Peyer's patch (tissue), 4 donors: ENCODE measurements at regions not wholly inside any gene's neighbourhood (a gene's known extent, or its start where the extent isn't known, plus 50 kb on each side); places are given as distances from the start of the nearest gene placed in this dataset.
A peak's percentile ranks its signal among the peaks of the same experiment; 100 is the strongest.
"Not testable (repeated sequence)": the region's sequence is repeated elsewhere in the genome, so short reads cannot be mapped to it uniquely, and the experiment has no call there.

Experiments used
- DNase-seq, 3 donors: peaks; one replicate each; pipeline ENCODE4 v3.0.0-alpha.2; 2017 to 2019
- H3K27ac ChIP-seq, 4 donors: fragments of 200-600 bp; sonication (generic); one replicate each; pipeline ENCODE4 v1.5.1; 2016 to 2019
- H3K27me3 ChIP-seq, 2 donors: fragments of 200-600 bp; sonication (generic); one replicate each; pipeline ENCODE4 v1.5.1; 2019
- H3K36me3 ChIP-seq, 3 donors: fragments of 200-600 bp; sonication (generic); one replicate each; pipeline ENCODE4 v1.5.1; 2016 to 2019
- H3K4me1 ChIP-seq, 4 donors: fragments of 200-600 bp; sonication (generic); one replicate each; pipeline ENCODE4 v1.5.1; 2016 to 2019
- H3K4me3 ChIP-seq, 4 donors: fragments of 200-600 bp; sonication (generic); 1 replicate in 3 of 4; 2 replicates in 1 of 4; pipeline ENCODE4 v1.5.1; 2016 to 2019; ENCODE audit warnings: mild to moderate bottlenecking in 1 of 4
- H3K9me3 ChIP-seq, 4 donors: fragments of 200-600 bp; sonication (generic); one replicate each; pipeline ENCODE4 v1.5.1; 2016 to 2019; ENCODE audit warnings: mild to moderate bottlenecking in 1 of 4
- POLR2A ChIP-seq, 2 donors: fragments of 450-650 bp; IDR thresholded peaks; one replicate each; pipeline ENCODE4 v1.5.1; 2017; ENCODE audit warnings: antibody characterized with exemption in 2 of 2, mild to moderate bottlenecking in 2 of 2, moderate library complexity in 2 of 2
- TF ChIP-seq, protein P1 (sequence below), 6 experiments: fragments of 450-650 bp in 4 of 6; fragments of 200-600 bp in 2 of 6; sonication (generic) in 1 of 6; IDR thresholded peaks; one replicate each; pipeline ENCODE4 v1.5.1; 2017 to 2019; ENCODE audit warnings: antibody characterized with exemption in 6 of 6, mild to moderate bottlenecking in 3 of 6, moderate library complexity in 1 of 6

DNA sequence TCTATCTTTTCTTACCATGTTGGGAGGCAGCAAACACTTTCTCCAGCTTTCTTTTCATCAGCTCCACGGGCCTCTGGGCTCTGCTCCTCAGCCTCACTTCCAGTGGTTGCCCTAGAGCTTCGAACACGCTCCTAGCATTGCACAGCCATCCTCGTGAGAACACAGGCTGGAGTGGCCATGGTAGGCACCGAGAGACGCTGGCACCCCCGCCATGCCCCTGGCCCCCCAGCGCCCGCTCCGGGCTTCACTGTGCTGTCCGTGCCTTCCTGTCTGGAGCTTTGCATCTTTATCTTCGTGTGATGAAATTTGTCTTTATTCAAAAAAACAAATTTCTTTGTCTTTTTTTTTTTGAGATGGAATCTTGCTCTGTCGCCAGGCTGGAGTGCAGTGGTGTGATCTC, 352.2 kb downstream of the TMEM121 start:
- no peaks in the 10 kb centered on the region for H3K9me3 ChIP-seq
- TF ChIP-seq POLR2A (IDR thresholded peaks at IDR 0.05), result no peak
- TF ChIP-seq, protein P1, sequence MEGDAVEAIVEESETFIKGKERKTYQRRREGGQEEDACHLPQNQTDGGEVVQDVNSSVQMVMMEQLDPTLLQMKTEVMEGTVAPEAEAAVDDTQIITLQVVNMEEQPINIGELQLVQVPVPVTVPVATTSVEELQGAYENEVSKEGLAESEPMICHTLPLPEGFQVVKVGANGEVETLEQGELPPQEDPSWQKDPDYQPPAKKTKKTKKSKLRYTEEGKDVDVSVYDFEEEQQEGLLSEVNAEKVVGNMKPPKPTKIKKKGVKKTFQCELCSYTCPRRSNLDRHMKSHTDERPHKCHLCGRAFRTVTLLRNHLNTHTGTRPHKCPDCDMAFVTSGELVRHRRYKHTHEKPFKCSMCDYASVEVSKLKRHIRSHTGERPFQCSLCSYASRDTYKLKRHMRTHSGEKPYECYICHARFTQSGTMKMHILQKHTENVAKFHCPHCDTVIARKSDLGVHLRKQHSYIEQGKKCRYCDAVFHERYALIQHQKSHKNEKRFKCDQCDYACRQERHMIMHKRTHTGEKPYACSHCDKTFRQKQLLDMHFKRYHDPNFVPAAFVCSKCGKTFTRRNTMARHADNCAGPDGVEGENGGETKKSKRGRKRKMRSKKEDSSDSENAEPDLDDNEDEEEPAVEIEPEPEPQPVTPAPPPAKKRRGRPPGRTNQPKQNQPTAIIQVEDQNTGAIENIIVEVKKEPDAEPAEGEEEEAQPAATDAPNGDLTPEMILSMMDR (IDR thresholded peaks at IDR 0.05), result no peak
- no peaks in the 10 kb centered on the region for H3K4me1 ChIP-seq
- no peak overlapping the region for H3K27ac ChIP-seq
- DNase-seq, result peak in 1 of 3 donors; percentile 17
- no peaks in the 10 kb centered on the region for H3K36me3 ChIP-seq
- H3K4me3 ChIP-seq, result no peak overlapping the region
- no peaks in the 10 kb centered on the region for H3K27me3 ChIP-seq

DNA sequence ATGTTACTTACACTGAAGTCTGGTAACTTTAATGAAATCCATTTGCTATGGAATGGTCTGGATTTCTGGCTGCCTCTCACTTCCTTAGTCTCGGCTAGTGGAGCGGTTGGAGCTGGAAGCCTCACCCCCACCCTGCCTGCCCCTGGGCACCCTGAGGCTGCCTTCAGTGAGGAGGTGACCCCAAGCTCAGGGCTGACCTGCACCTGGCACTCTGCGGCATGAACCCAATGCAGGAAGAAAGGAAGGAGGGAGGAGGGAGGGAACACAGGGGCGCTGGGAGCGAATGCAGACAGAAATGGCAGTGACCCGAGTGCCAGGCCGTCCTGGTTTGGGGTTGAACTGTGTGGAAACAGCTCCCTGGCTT, 353.1 kb downstream of the TMEM121 start:
- Histone ChIP-seq H3K9me3 (no peaks in the 10 kb centered on the region), H3K4me3 (no peak overlapping the region), H3K27ac (no peak overlapping the region), H3K4me1 (no peaks in the 10 kb centered on the region), H3K27me3 (no peaks in the 10 kb centered on the region), H3K36me3 (no peaks in the 10 kb centered on the region)
- DNase-seq, result peak in 2 of 3 donors; percentile 1 to 34
- TF ChIP-seq POLR2A (IDR thresholded peaks at IDR 0.05), result no peak
- TF ChIP-seq, protein P1 (IDR thresholded peaks at IDR 0.05), result no peak

DNA sequence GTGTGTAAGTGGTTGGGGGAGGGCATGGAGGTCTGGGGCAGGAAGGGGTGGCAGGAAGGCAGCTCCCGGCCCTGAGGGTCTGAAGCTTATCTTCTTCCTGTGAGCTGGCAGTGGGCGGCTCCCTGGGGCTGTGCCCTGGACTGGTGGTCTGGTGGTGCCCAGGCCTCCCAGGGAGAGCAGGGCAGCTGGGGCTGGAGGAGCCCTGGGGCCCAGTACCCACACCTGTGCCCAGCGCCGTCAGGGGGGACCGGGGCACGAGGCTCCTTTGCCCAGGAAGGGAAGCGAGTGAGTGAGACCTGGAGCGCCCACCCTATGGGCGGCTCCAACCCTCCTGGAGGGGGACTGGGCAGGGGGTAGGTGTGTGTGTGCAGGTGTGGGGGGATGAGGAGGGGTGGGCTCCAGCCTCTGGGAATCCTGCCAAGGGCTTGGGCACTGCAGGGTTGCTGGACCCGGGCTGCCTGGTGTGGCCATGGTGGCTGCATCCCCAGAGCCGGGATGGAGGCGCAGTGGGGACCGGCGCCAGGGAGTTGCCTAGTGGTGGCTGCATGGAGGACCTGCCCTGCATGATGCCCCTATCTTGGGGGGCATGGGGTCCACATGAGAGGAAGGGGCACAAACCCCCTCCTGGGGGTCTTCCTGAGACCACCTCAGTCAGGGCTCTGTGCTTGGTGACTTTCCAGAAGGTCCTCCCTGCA, 353.6 kb downstream of the TMEM121 start:
- H3K27ac ChIP-seq, result no peak overlapping the region
- no peak overlapping the region for H3K4me3 ChIP-seq
- no peaks in the 10 kb centered on the region for H3K36me3 ChIP-seq
- H3K4me1 ChIP-seq, result no peaks in the 10 kb centered on the region
- TF ChIP-seq, protein P1 (IDR thresholded peaks at IDR 0.05), result no peak
- no peak for TF ChIP-seq POLR2A (IDR thresholded peaks at IDR 0.05)
- peak; percentile 6 to 35 (median 28) for DNase-seq
- H3K27me3 ChIP-seq, result no peaks in the 10 kb centered on the region
- H3K9me3 ChIP-seq, result no peaks in the 10 kb centered on the region

DNA sequence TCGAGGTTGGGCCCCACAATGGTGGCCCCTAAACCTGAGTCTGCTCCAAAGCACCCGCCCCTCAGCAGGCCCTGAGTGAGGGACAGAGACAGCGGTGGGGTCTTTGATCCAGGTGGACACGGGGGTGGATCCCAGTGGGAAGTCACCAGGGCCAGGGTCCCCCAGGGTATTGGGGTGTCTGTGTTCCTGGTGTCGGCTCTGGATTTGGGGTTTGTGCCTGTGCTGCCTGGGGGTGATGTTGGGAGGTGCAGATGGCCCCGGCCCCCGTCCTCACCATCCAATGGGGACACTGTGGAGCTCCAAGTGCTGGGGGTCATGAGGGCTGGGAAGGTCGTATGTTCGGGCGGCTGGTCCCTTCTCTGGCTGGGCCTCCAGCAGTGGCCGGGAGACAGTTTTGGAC, 354.2 kb downstream of the TMEM121 start:
- Histone ChIP-seq H3K4me1 (no peaks in the 10 kb centered on the region), H3K27me3 (no peaks in the 10 kb centered on the region), H3K27ac (no peak overlapping the region), H3K4me3 (no peak overlapping the region), H3K36me3 (no peaks in the 10 kb centered on the region), H3K9me3 (no peaks in the 10 kb centered on the region)
- peak; percentile 1 to 37 (median 17) for DNase-seq
- no peak for TF ChIP-seq POLR2A (IDR thresholded peaks at IDR 0.05)
- TF ChIP-seq, protein P1 (IDR thresholded peaks at IDR 0.05), result no peak

DNA sequence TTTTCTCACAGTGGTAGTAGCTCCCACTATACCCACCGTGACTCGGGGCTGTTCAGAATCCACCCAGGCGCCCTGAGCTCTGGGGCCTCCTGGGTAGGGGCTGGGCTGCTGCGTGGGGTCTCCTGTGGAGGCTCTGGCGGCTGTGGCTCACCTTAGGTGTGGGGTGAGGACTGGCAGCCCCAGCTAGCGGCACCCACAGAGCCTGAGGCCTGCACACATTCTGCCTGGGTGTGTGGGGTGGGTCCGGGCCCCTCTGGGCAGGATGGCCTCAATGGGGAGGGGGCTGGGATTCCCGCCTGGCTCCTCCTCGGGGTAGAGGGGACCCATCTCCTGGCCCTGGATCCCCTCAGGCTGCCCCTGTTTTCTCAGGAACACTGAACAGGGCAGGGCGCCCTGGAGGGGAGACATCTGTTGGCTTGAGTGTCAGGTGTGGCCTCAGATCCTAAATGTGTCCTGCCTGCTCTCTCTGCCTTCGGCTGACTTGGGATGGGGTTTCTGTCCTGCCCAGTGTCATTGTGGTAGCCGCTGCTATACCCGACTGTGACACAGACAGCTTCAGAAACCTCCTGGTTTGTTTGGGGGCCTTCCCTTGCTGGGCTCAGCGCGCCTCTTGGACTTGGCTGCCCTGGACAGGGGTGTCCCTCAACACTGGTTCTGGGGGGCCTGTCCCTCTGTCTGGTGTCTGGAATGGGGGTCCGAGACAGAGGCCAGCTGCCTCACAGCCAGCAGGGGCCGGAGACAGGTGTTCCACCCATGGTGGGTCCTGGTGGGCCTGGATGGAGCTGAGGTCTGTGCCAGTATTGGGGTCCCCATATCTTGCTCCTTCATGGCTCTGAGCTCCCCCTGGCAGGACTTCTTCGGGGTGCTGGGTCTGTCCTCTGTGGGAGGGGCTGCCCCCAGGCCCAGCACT, 354.9 kb downstream of the TMEM121 start:
- peak; percentile 3 to 31 (median 23) for DNase-seq
- TF ChIP-seq, protein P1 (IDR thresholded peaks at IDR 0.05), result no peak
- TF ChIP-seq POLR2A (IDR thresholded peaks at IDR 0.05), result no peak

DNA sequence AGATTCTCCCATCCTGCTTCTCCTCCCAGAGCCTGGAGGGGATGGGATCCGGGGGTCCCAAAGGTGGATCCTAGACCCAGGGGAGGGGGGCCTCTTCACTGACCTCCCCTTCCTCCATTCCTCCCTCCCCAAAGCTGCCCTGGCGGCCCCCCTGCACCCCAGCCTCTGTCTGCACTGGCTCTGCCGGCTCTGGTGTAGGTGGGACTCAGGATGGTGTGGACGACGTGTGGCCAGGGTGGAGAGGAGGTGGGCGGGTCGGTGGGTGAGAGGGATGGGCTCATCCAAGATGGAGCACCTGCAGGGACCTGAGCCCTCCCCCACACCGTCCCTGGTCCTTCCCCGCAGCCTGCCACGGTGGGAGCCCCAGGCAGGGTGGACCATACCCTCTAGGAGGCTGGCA, 355.6 kb downstream of the TMEM121 start:
- H3K27me3 ChIP-seq, H3K4me3 ChIP-seq, H3K27ac ChIP-seq, H3K4me1 ChIP-seq, H3K36me3 ChIP-seq, H3K9me3 ChIP-seq: not testable (repeated sequence)
- DNase-seq, result peak in 2 of 3 donors; percentile 8 to 33

More for the DNA sequence above, 354.9 kb downstream of the TMEM121 start:
- no peak overlapping the region for H3K27ac ChIP-seq
- H3K36me3 ChIP-seq, result no peaks in the 10 kb centered on the region
- H3K9me3 ChIP-seq, result no peaks in the 10 kb centered on the region
- no peak overlapping the region for H3K4me3 ChIP-seq
- no peaks in the 10 kb centered on the region for H3K27me3 ChIP-seq
- no peaks in the 10 kb centered on the region for H3K4me1 ChIP-seq
